GM19238 (cell line): ENCODE measurements at regions not wholly inside any gene's neighbourhood (a gene's known extent, or its start where the extent isn't known, plus 50 kb on each side); places are given as distances from the start of the nearest gene placed in this dataset.

Experiments used
- DNase-seq: peaks from one replicate; pipeline ENCODE4 v3.0.0; 2011; ENCODE audit warnings: low spot score; ENCODE audit not compliant: insufficient read length

GRCh38 chr5:175116466-175117048 lies 327.4 kb downstream of the DRD1 start:
- no peak for DNase-seq

- DNase-seq = no peak
Observed at GRCh38 chr5:175115831-175116230, 328.2 kb downstream of the DRD1 start.

GRCh38 chr5:175113947-175114346 lies 330.0 kb downstream of the DRD1 start:
- no peak for DNase-seq

- no peak for DNase-seq
Observed at GRCh38 chr5:175109058-175109755, 334.8 kb downstream of the DRD1 start.

- no peak for DNase-seq
Observed at GRCh38 chr5:175107865-175108264, 336.1 kb downstream of the DRD1 start.

- no peak for DNase-seq
Observed at GRCh38 chr5:175107028-175107588, 336.9 kb downstream of the DRD1 start.

GRCh38 chr5:175104677-175105076 lies 339.3 kb downstream of the DRD1 start:
- no peak for DNase-seq

GRCh38 chr5:175103746-175104145 lies 340.2 kb downstream of the DRD1 start:
- no peak for DNase-seq

- DNase-seq = no peak
Observed at GRCh38 chr5:175102717-175103116, 341.3 kb downstream of the DRD1 start.

- no peak for DNase-seq
Observed at GRCh38 chr5:175098301-175098700, 345.7 kb downstream of the DRD1 start.

GRCh38 chr5:175096469-175097165 lies 347.4 kb downstream of the DRD1 start:
- DNase-seq = no peak

- no peak for DNase-seq
Observed at GRCh38 chr5:175094461-175094860, 349.5 kb downstream of the DRD1 start.

- no peak for DNase-seq
Observed at GRCh38 chr5:175092691-175093090, 351.3 kb downstream of the DRD1 start.

- DNase-seq = no peak
Observed at GRCh38 chr5:175088963-175089362, 355.0 kb downstream of the DRD1 start.

GRCh38 chr5:175082866-175083590 lies 358.6 kb downstream of the MSX2 start:
- DNase-seq = no peak

GRCh38 chr5:175082346-175082745 lies 358.0 kb downstream of the MSX2 start:
- no peak for DNase-seq

- no peak for DNase-seq
Observed at GRCh38 chr5:175079707-175080106, 355.3 kb downstream of the MSX2 start.

- DNase-seq = no peak
Observed at GRCh38 chr5:175070283-175070682, 345.9 kb downstream of the MSX2 start.

- DNase-seq = no peak
Observed at GRCh38 chr5:175060257-175060656, 335.9 kb downstream of the MSX2 start.

GRCh38 chr5:175059687-175060211 lies 335.4 kb downstream of the MSX2 start:
- no peak for DNase-seq

- no peak for DNase-seq
Observed at GRCh38 chr5:175056831-175057230, 332.4 kb downstream of the MSX2 start.
